H9 (cell line): ENCODE measurements at regions not wholly inside any gene's neighbourhood (a gene's known extent, or its start where the extent isn't known, plus 50 kb on each side); places are given as distances from the start of the nearest gene placed in this dataset.

Experiments used
- DNase-seq: peaks from one replicate; pipeline ENCODE4 v3.0.0-alpha.2; 2017
- H2AFZ ChIP-seq: one replicate; pipeline ENCODE4 v1.6.1; 2013; ENCODE audit warnings: mild to moderate bottlenecking, low read length, control low read depth, moderate library complexity
- H2AK5ac ChIP-seq: 2 replicates; pipeline ENCODE4 v1.6.1; 2013; ENCODE audit warnings: low read length, control low read depth, mixed read lengths; ENCODE audit not compliant: insufficient read length
- H2BK120ac ChIP-seq: one replicate; pipeline ENCODE4 v1.6.1; 2013; ENCODE audit warnings: low read depth, mild to moderate bottlenecking, low read length, control low read depth, inconsistent platforms; ENCODE audit not compliant: poor library complexity, severe bottlenecking
- H2BK12ac ChIP-seq: 2 replicates; pipeline ENCODE4 v1.6.1; 2013; ENCODE audit warnings: low read length, control low read depth, mixed read lengths, low read depth; ENCODE audit not compliant: insufficient read length
- H2BK15ac ChIP-seq: 2 replicates; pipeline ENCODE4 v1.6.1; 2013; ENCODE audit warnings: low read depth, low read length, control low read depth
- H2BK20ac ChIP-seq: one replicate; pipeline ENCODE4 v1.6.1; 2013; ENCODE audit warnings: low read depth, mild to moderate bottlenecking, low read length, control low read depth, inconsistent platforms; ENCODE audit not compliant: poor library complexity, severe bottlenecking
- H2BK5ac ChIP-seq: 2 replicates; pipeline ENCODE4 v1.6.1; 2013; ENCODE audit warnings: low read length, control low read depth, mixed read lengths; ENCODE audit not compliant: insufficient read length
- H3K14ac ChIP-seq: 2 replicates; pipeline ENCODE4 v1.6.1; 2013; ENCODE audit warnings: low read length, control low read depth; ENCODE audit not compliant: insufficient read depth
- H3K18ac ChIP-seq: 2 replicates; pipeline ENCODE4 v1.6.1; 2013; ENCODE audit warnings: low read depth, mild to moderate bottlenecking, mixed read lengths, low read length, control low read depth; ENCODE audit not compliant: insufficient read length
- H3K23ac ChIP-seq: 2 replicates; pipeline ENCODE4 v1.6.1; 2013; ENCODE audit warnings: low read length, control low read depth, mixed read lengths, low read depth; ENCODE audit not compliant: insufficient read length
- H3K23me2 ChIP-seq: 2 replicates; pipeline ENCODE4 v1.6.1; 2013; ENCODE audit warnings: low read depth, mild to moderate bottlenecking, mixed read lengths, low read length, control low read depth; ENCODE audit not compliant: insufficient read length, poor library complexity, severe bottlenecking
- H3K27ac ChIP-seq: 2 replicates; pipeline ENCODE4 v1.5.1; 2013; ENCODE audit warnings: low read length, control low read depth, mixed read lengths, low read depth; ENCODE audit not compliant: insufficient read length
- H3K27me3 ChIP-seq: 2 replicates; pipeline ENCODE4 v1.6.1; 2013; ENCODE audit warnings: low read length, control low read depth, inconsistent platforms; ENCODE audit not compliant: insufficient read depth
- H3K4ac ChIP-seq: 2 replicates; pipeline ENCODE4 v1.6.1; 2013; ENCODE audit warnings: low read depth, mild to moderate bottlenecking, control low read depth, inconsistent platforms, low read length, moderate library complexity
- H3K4me1 ChIP-seq: 2 replicates; pipeline ENCODE4 v1.6.1; 2013; ENCODE audit warnings: low read length, control low read depth, inconsistent platforms; ENCODE audit not compliant: insufficient read depth
- H3K4me2 ChIP-seq: 2 replicates; pipeline ENCODE4 v1.6.1; 2013; ENCODE audit warnings: low read length, control low read depth, mixed read lengths; ENCODE audit not compliant: insufficient read length, insufficient read depth
- H3K56ac ChIP-seq: 2 replicates; pipeline ENCODE4 v1.6.1; 2013; ENCODE audit warnings: low read depth, mild to moderate bottlenecking, mixed read lengths, low read length, control low read depth; ENCODE audit not compliant: insufficient read length
- H3K79me1 ChIP-seq: 2 replicates; pipeline ENCODE4 v1.6.1; 2013; ENCODE audit warnings: low read depth, mild to moderate bottlenecking, moderate library complexity, low read length, control low read depth, inconsistent platforms; ENCODE audit not compliant: insufficient read depth, poor library complexity, severe bottlenecking
- H3K79me2 ChIP-seq: 2 replicates; pipeline ENCODE4 v1.6.1; 2013; ENCODE audit warnings: low read length, control low read depth, inconsistent platforms; ENCODE audit not compliant: insufficient read depth
- H3K9ac ChIP-seq: 2 replicates; pipeline ENCODE4 v1.6.1; 2013; ENCODE audit warnings: low read length, control low read depth, mixed read lengths; ENCODE audit not compliant: insufficient read length; ENCODE audit errors: extremely low read depth
- H3K9me3 ChIP-seq: one replicate; pipeline ENCODE4 v1.6.1; 2013; ENCODE audit warnings: low read depth, low read length, inconsistent platforms; ENCODE audit not compliant: control insufficient read depth
- H3T11ph ChIP-seq: one replicate; pipeline ENCODE4 v1.6.1; 2013; ENCODE audit warnings: mild to moderate bottlenecking, low read length, control low read depth, inconsistent platforms
- H4K20me1 ChIP-seq: one replicate; pipeline ENCODE4 v1.6.1; 2013; ENCODE audit not compliant: control insufficient read depth, insufficient read length, insufficient read depth
- H4K5ac ChIP-seq: 2 replicates; pipeline ENCODE4 v1.6.1; 2013; ENCODE audit warnings: low read depth, mild to moderate bottlenecking, mixed read lengths, low read length, control low read depth; ENCODE audit not compliant: insufficient read length
- H4K8ac ChIP-seq: replicated peaks from 2 replicates; pipeline ENCODE4 v1.6.1; 2013; ENCODE audit warnings: low read length, control low read depth, mixed read lengths, low read depth; ENCODE audit not compliant: insufficient read length
- H4K91ac ChIP-seq: 2 replicates; pipeline ENCODE4 v1.6.1; 2013; ENCODE audit warnings: low read depth, mild to moderate bottlenecking, moderate library complexity, mixed read lengths, low read length, control low read depth; ENCODE audit not compliant: insufficient read length
- H3K27ac Mint-ChIP-seq, 3 experiments: 2 replicates in 2 of 3; 3 replicates in 1 of 3; pipeline ENCODE4 v1.8.0; 2020 to 2021; ENCODE audit warnings: mixed read lengths in 3 of 3, mild to moderate bottlenecking in 1 of 3, moderate library complexity in 1 of 3
- H3K27me3 Mint-ChIP-seq: 2 replicates; pipeline ENCODE4 v1.8.0; 2021; ENCODE audit warnings: low read depth, mild to moderate bottlenecking, moderate library complexity, mixed read lengths
- H3K36me3 Mint-ChIP-seq, 3 experiments: 2 replicates in 2 of 3; 3 replicates in 1 of 3; pipeline ENCODE4 v1.8.0; 2020 to 2021; ENCODE audit warnings: low read depth in 3 of 3, mixed read lengths in 3 of 3; ENCODE audit not compliant: insufficient read depth in 1 of 3
- H3K4me1 Mint-ChIP-seq, 2 experiments: 2 replicates each; pipeline ENCODE4 v1.8.0; 2020; ENCODE audit warnings: mixed read lengths in 2 of 2
- H3K4me3 Mint-ChIP-seq, 2 experiments: 2 replicates in 1 of 2; 3 replicates in 1 of 2; pipeline ENCODE4 v1.8.0; 2020 to 2021; ENCODE audit warnings: mild to moderate bottlenecking in 2 of 2, mixed read lengths in 2 of 2, moderate library complexity in 1 of 2
- H3K9me3 Mint-ChIP-seq, 2 experiments: 2 replicates in 1 of 2; 3 replicates in 1 of 2; pipeline ENCODE4 v1.8.0; 2020; ENCODE audit warnings: mild to moderate bottlenecking in 2 of 2, mixed read lengths in 2 of 2, moderate library complexity in 1 of 2
- CTCF ChIP-seq: fragments of 200-600 bp; sonication (generic); conservative IDR thresholded peaks from 3 replicates; pipeline ENCODE4 v1.8.0; 2021; ENCODE audit warnings: antibody characterized with exemption, mild to moderate bottlenecking
- WGBS: extraction: QIAGEN DNeasy Blood & Tissue Kit; methylation state at CpG from one replicate; pipeline ENCODE4 v1.1.7; 2013; ENCODE audit warnings: missing lambda C conversion rate, low lambda C conversion rate, mixed read lengths; ENCODE audit not compliant: insufficient read length; ENCODE audit errors: extremely low coverage; 5-methylcytosine and 5-hydroxymethylcytosine counted together

GRCh38 chr12:41980390-41980789 lies 164.3 kb downstream of the GXYLT1 start:
- Histone ChIP-seq H4K5ac (no peak overlapping the region), H4K91ac (no peak overlapping the region), H3K9ac (no peak overlapping the region), H3K56ac (no peak overlapping the region), H2BK20ac (no peak overlapping the region), H2BK5ac (no peak overlapping the region), H3K4ac (no peak overlapping the region), H3K4me1 (no peaks in the 10 kb centered on the region), H3K23me2 (no peaks in the 10 kb centered on the region), H3K14ac (no peak overlapping the region), H3T11ph (no peak overlapping the region), H3K18ac (no peak overlapping the region), H3K23ac (no peak overlapping the region), H3K27me3 (no peaks in the 10 kb centered on the region), H3K9me3 (peaks cover 4% of the 10 kb centered on the region), H2BK15ac (no peak overlapping the region), H3K27ac (no peak overlapping the region), H3K4me2 (no peak overlapping the region), H2AFZ (no peak overlapping the region), H3K79me2 (no peaks in the 10 kb centered on the region), H2BK120ac (no peak overlapping the region), H3K79me1 (no peaks in the 10 kb centered on the region), H4K8ac (no peak overlapping the region), H2BK12ac (no peak overlapping the region), H4K20me1 (no peaks in the 10 kb centered on the region), H2AK5ac (no peak overlapping the region)
- no peaks in the 10 kb centered on the region for H3K27me3 Mint-ChIP-seq
- WGBS = no CpG with 5 or more reads among the region's 1 CpG
- no peak for DNase-seq
- peaks cover 11 to 22% (median 13%) of the 10 kb centered on the region in 3 experiments; a peak in 6 of 7 replicates for H3K36me3 Mint-ChIP-seq
- no peak for TF ChIP-seq CTCF
- peaks cover 14 to 19% of the 10 kb centered on the region in 2 experiments for H3K9me3 Mint-ChIP-seq
- no peak overlapping the region for H3K27ac Mint-ChIP-seq
- H3K4me1 Mint-ChIP-seq = peaks cover 5 to 16% of the 10 kb centered on the region in 2 experiments
- no peak overlapping the region for H3K4me3 Mint-ChIP-seq
